SW480 (cell line): ENCODE measurements at regions not wholly inside any gene's neighbourhood (a gene's known extent, or its start where the extent isn't known, plus 50 kb on each side); places are given as distances from the start of the nearest gene placed in this dataset.
"Not testable (repeated sequence)": the region's sequence is repeated elsewhere in the genome, so short reads cannot be mapped to it uniquely, and the experiment has no call there.

Experiments used
- DNase-seq: peaks from one replicate; pipeline ENCODE4 v3.0.0-alpha.2; 2016; ENCODE audit warnings: low spot score

DNA sequence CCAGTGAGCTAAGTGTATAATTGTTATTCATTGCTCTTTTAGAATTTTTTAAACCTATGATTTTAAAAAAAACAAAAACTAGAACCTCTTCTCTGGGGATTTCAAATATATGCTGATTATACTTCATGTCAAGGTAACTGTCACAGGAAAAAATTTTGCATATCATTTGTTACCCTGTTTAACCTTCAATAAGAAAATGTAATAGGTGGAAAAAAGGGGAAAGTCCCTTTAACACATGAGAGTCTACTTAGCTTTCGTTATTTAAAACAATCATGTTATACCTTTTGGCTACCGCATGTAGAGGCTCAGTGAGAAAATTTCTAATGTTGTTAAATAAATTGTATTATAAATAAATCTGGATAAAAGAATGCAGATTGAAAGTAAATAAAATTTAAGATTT lies 190.1 kb upstream of the AKR1E2 start:
- DNase-seq, result no peak

DNA sequence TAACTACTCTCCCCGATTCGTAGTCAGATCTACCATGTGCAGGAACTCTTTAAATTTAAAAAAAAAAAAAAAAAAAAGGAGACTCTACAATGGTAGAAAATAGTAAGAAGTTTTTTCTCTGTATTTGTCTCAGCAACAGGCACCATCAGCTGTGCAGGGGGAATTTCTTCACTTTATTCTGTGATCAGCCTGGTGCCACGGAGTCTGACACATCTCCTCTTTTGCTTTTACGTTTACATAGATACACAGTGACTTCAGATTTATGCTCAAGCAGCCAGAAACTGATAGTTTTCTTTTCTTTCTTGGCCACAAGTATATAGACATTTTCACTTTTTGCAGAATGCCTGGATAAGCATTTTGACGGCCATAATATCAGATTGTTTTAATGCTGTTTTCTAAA lies 190.6 kb upstream of the AKR1E2 start:
- DNase-seq, result no peak

DNA sequence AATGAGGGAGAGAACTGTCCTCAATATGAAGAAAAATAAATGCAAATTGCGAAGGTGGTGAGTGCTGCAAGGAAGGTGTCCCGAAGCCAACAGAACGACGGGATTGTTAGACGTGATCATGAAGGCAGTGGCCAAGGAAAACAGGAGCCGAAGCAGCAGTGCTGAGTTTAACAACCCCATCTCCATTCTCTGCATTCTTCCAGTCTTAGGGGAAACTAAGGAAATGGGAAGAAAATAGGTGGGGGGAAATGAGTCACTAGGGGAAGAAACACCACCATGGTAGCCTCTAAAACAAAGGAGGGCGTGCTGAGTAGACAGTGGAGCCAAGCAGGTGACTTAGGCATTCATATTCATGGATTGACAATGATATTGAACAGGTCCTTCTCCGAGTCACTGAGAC lies 192.2 kb upstream of the AKR1E2 start:
- DNase-seq, result no peak

DNA sequence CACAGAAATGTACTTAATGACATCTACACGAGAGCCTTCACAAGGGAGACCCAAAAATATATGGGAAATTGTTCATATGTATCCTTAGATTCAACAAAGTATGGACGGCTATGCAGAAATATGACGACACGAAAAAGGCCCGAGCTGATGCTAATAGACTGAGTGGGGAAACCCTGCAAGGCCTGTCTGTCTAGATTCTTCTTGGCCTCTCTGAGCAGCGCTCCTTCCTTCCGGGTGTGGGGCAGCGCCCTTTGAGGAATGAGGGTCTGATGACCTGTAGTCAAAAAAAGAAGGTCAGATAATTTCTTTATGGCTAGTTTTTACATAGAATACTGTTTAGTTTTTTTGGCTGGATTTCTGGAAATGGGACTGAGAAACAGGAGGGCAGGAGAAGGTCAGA lies 192.8 kb upstream of the AKR1E2 start:
- no peak for DNase-seq

DNA sequence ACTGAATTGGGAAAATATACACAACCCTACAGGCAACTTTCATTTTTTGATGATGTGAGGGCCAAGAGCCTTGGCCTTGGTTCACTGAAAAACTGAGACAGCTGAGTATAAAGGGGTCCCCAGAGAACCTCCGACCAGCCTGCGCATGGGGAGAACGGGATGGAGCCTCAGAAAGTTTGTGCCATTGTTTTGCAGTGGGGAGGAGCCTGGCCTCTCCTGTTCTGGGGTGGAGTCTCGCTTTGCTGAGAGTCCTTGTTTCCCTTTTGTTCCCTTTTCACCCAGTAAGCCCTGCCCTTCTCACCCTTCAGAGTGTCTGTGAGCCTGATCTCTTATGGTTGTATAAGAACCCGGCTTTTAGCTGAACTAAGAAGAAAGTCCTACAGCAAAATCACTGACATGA lies 193.2 kb upstream of the AKR1E2 start:
- no peak for DNase-seq

DNA sequence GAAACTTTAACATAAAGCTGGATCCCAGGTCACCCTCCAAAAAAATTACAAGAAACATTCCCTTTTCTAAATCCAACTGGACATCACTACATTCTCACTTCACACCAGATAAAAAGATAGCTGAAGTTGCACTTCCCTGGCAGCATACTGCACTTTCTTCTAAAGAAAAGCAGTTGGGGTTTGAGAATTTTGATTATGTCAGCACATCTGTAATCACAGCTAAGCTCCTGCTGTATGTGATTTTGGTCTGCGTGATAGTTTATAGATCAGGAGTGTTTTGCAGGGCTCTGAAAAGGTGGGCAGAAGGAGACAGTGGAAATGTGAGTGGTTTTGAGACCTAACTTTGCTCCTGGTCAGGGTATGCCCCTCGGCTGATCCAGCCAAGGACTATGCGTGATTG lies 199.1 kb upstream of the AKR1E2 start:
- no peak for DNase-seq

DNA sequence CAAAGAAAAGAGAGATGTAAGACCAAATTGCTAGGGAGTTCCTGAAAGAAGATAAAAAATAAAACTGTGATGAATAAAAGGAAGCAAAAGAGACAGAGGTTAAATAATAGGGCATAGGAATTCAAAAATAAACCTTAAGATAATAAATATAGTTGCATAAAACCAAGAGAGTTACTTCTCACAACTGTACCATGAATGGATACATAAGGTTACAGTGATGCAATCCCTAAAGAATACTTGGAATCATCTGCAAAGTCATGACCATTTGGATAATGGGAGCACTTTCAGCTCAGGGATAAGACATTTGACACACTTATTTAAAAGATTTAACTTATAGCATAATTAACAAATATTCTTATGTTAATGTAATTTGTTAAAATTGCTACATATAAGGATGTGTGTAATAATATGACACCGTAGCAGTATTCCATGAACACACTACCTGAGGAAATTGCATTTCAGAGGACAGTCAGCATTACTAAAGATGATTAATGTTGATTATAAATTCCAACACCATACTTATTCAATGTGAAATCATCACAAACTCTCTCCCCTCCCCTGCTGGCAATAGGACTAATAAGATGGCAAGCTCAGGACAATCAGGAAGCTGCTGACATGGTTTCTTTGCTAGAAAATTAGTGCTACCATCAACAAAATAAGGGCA lies 202.1 kb upstream of the AKR1E2 start:
- no peak for DNase-seq

DNA sequence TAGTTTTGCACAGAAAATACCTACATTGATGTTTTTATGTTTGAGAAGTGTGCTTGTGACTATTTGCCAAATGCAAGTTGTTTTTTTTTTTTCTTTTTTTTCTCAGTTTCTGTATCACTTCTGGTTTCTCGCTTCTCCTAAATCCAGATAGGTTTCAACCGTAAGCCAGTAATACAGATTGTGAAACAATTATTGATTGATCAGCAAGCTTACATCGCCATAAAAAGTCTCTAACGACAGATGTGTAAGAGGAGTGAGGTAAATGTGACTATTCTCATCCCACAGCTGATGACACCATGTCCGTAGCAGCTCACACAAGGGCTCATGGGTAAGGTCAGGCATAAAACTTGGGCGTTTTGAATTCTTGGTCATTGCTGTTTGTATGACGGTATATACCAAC lies 202.8 kb upstream of the AKR1E2 start:
- no peak for DNase-seq

DNA sequence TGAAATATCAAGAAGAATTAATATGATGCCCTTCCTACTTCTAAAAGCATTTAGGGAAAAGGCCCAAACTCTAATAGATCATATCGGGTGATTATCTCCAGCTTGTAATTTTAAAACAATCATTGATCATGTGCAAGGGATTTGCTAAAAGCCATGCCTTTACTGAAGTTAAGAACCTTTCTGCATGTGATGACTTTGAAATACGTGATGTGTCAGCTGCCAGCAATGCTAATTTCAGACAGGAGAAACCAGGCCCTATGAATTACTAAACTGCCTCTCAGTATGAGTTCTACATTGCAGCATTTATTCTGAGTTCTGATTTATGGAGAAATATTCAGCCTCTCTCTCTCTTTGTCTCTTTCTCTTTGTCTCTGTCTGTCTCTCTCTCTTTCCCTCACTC lies 203.6 kb upstream of the AKR1E2 start:
- no peak for DNase-seq

DNA sequence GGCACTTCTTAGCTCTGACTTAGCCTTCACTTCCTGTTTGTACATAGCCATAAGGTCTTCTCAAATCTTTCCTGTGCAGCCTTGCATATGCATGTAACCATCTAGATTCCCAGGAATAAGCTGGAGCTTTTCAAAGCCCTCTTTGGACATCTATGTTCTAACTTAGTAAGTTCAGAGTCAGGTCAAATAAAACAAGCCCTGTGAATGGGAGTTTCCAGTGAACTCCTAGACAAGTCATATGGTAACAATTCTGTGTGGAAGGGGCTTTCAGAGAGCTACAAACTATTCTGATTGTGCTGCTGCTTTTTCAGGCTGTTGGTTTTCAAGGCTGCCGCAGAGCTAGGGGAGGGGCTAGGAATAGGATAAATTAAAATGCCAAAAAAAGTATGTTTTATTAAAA lies 208.4 kb upstream of the AKR1E2 start:
- DNase-seq, result no peak

DNA sequence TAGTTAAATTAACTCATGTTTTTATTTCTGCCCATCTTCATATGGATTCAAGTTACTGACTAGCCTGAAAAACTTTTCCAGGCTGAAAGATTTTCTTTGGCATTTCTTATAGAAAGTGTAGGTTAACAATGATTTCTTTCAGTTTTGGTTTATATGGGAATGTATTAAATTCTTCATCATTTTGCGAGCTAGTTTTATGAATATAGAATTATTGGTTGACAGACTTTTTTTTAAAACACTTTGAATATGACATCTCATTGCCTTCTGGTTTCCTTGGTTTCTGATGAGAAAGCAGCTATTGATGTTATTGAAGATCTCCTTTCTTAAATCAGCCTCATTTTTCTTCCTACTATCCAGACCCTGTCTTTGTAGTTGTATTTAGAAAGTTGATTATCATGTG lies 211.0 kb upstream of the AKR1E2 start:
- DNase-seq, result no peak

DNA sequence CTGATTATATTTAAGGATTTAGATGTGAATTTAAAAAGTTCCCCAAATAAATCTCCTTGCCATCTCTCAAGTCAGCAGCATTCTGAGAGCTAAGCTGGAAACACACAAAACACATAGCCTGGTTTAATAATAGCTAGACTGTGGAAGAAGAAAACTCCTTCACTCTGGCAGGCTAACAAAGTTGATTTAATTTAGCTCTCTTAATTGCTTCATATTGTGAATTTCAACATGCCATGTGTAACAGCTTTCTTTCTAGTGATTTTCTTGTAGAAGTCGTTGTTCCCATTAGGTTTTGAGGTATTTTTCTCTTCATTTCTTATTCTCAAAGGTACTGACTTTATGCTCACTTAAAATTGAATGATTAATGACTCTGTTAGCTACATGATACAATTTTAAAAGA lies 216.8 kb upstream of the AKR1E2 start:
- no peak for DNase-seq

DNA sequence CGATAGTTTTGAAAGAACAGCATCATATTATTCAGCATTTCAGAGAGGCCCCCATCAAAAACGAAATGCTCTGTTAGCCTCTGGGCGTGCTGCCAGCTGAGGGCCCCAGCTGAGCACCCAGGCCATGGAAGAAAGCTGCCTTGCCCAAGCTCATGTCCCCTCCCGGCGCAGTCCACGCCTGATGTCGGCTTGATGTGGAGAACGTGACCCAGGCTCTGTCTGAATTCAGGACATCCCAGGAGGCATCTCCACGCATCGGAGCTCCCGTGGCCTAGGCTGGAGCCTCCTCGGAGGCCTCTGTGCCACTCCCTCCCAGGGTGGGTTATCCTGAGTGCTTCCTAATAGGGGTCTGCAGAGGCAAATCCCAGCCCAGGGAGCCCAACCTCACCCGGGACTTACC lies 218.3 kb upstream of the AKR1E2 start:
- DNase-seq, result no peak

DNA sequence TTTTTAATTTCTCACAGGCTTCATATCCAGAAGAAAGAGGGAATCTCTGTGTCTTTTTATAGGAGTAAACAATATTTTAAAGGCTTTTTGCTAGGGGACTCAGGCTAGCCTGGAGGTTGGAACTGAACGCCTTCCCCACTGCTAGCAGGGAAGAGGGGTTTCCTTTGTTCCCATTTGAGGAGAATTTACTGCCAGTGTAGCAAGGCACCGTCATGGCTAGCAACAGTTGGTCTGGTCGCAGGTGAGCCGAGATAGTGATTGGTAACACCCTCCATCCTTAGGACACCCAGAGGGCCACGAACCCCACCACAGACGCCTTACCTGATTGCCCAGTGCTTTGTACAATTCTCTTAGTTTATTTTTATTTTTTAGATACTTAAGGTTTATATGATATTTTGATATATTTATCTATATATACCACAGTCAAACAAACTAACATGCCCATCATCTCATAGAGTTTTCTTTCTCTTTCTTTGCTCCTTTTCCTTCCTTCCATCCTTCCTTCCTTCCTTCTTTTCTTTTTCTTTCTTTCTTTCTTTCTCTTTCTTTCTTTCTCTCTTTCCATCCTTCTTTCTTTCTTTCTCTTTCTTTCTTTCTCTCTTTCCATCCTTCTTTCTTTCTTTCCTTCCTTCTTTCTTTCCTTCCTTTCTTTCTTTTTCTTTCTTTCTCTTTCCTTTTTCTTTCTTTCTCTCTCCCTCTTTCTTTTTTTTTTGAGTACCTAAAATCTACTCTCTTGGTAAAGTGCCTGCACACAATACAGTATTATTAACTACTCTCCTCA lies 219.0 kb upstream of the AKR1E2 start:
- DNase-seq, result no peak

DNA sequence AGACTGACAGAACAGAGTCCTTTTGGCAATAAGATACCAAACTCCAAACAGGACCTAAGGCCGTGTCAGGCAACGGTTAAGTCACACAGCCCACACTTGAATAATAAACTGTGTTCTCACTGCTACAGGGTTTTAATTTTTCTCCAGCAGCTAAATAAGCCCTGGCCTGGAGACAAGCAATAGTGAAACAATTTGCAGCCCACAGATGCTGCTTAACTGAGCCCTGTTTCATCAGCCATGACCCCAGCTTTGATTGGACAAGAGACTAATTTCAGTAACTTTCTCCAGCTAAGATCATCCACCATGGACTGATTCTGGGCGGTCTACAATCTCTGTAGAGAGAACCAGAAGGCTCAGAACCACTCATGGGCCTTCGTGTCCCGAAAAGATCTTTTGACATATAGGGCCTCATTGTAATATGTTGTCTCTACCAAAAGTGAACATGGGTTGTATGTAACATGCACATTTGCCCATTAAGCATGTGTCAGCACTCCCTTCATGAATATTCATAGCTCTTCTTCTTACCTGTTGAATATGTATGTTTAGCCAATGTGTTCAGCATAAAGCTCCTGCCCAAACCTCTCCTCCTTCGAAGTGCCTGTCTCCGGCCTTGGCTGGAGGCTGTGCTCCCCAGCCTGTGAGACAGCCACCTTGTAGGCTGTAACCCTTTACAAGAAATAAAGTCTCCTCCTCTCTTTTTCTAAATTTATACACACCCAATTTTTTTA lies 223.1 kb upstream of the AKR1E2 start:
- DNase-seq, result no peak

DNA sequence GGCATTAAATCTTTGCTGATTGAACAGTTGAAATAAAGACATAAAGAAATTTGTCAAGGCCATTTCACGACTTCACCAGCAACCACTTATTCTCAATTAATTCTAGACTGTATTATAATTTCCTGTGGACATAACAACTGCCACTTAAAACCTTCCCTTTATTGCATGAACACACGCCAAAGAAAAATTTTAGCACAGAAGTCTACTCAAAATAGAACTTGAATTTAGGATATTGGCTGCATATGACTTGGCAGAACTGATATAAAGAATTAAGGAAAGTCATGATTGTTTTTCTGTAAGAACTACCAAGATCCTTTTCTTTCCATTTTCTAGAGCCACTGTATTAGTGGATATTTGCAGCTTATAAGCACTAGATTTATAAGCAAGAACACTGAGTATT lies 226.5 kb upstream of the AKR1E2 start:
- DNase-seq, result no peak

DNA sequence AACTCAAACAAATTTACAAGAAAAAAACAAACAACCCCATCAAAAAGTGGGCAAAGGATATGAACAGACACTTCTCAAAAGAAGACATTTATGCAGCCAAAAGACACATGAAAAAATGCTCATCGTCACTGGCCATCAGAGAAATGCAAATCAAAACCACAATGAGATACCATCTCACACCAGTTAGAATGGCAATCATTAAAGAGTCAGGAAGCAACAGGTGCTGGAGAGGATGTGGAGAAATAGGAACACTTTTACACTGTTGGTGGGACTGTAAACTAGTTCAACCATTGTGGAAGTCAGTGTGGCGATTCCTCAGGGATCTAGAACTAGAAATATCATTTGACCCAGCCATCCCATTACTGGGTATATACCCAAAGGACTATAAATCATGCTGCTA lies 228.1 kb upstream of the AKR1E2 start:
- DNase-seq, result not testable (repeated sequence)

DNA sequence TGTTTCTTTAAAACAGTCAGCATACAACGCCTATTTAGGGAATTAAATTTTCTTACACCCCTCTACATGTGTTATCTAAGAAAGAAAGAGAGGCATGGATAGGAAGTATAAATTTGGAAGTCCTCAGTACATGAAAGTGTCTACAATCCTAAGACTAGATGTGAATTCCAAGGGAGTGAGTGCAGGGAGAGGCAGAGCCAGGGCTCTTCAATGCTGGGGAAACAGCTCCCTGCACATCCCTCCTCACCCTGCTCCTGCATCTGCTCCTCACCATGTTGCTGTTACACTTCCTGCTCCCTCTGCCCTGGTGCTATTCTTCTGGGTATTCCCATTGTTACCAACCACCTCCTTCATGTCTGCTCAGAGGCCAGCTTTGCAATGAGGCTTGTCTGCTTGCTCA lies 229.1 kb upstream of the AKR1E2 start:
- DNase-seq, result no peak

DNA sequence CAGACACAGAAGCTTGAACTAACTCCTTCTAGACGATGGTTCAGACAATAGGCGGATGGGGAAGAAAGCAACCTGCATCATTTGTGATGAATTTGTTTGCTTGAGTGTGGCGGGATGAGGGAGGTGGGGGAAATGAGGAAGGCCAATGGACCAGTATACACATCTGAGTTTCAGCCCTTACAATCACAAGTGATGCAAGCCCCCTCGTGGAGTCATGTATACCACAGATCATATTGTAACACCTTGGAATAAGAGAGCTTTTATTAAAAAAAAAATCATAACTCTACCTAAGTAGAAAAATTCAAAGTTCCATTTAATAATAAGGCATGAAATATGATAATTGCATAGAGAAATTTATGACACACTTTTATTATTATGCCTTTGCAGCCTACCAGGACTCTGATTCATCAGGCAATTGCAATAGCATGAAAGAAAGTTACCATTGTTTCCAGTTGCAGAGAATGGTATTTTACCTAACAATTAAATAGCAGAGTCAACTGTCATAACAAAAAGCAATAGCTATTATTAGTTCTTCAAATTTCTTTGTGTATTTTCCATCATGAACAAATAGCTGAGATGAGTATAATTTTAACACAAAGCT lies 230.2 kb upstream of the AKR1E2 start:
- DNase-seq, result no peak

DNA sequence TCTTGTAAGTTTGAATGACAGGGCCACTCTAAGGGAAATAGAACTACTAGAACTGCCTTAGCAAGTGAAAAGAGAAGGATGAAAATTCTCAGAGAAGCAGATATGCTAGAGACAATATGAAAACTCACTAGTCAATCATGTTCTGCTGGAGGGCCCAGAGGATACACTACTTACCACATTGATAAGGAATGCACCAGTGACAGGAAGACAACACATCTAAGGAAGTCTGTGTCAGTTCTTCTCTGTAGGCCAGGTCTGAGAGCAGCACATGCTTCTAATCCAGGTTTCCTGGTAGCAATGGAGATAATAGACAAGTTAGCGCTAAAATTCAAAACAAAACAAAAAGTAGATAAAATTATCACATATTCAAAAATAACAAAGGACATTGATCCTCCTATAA lies 235.2 kb upstream of the AKR1E2 start:
- no peak for DNase-seq

DNA sequence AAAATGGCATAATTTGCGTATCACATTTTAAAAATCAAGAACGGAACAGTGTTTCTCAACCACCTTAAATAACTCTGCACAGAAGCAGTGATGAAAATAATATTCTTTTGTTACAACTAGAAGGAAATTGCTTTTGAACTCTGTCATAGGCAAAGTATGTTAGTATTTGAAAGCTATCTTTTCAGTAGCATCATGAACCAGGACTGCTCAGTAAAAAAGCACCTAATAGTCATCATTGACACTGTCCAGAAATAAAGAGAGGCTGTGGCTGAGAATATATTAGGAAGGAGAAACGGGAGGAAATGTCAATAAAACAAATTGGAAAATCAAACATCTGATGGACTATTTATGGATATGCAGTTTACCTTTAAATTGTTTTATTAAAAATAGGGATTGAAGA lies 237.2 kb upstream of the AKR1E2 start:
- DNase-seq, result no peak

DNA sequence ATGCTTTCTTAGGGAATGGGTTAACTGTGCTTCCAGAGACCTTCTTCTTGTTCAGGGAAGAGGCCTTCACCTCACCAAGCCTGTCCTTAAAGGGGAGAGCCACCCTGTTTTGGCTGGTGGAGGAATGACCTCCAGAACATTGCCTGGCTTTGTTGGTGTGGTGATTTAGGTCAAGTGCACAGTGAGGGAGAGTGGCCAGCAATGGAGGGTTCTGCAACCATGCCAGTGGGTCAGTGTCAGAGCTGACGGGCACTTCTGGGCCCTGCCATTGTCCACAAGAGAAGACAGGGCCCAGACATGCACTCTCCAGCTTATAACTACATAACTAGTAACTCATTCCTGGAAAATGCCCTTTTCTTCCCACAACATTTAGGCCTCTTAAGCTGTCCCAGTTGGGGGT lies 238.5 kb upstream of the AKR1E2 start:
- DNase-seq, result no peak

DNA sequence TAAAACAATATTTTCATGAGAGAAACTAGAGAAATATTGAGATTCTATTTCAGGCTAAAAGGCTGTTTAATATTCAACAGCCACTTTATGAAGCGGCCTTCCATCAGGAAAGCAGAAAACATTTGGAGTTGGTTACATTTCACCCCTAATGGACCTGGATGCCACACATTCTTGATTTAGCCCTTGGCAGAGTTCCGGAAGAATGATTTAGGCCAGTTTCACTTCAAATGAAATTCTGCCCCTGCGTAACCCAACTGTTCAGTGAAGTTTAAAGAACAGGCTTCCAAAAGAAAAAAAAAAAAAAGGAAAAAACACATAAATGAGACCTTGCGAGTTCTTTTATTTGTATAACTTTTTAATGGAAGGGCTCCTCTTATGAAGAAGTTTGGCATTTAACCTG lies 239.2 kb upstream of the AKR1E2 start:
- no peak for DNase-seq
